Peyer's patch (tissue), 4 donors: ENCODE measurements at regions not wholly inside any gene's neighbourhood (a gene's known extent, or its start where the extent isn't known, plus 50 kb on each side); places are given as distances from the start of the nearest gene placed in this dataset.

ENCODE experiments used
- POLR2A ChIP-seq, 2 donors: fragments of 450-650 bp; IDR thresholded peaks; one replicate each; pipeline ENCODE4 v1.5.1; 2017; ENCODE audit warnings: antibody characterized with exemption in 2 of 2, mild to moderate bottlenecking in 2 of 2, moderate library complexity in 2 of 2
- TF ChIP-seq, protein P1 (sequence below), 6 experiments: fragments of 450-650 bp in 4 of 6; fragments of 200-600 bp in 2 of 6; sonication (generic) in 1 of 6; IDR thresholded peaks; one replicate each; pipeline ENCODE4 v1.5.1; 2017 to 2019; ENCODE audit warnings: antibody characterized with exemption in 6 of 6, mild to moderate bottlenecking in 3 of 6, moderate library complexity in 1 of 6

DNA sequence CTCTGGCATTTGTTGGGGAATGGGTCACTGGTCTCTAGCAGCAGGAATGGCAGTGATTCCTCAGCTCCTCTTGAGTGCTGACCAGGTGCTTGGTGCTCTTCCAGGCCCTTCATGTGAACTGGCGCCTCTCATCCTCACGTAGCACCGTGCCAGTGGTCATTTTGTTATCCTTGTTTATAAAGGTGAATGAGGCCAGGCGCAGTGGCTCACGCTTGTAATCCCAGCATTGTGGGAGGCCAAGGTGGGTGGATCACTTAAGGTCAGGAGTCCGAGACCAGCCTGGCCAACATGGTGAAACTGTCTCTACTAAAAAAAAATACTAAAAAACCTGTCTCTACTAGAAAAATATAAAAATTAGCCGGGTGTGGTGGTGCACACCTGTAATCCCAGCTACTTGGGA is 301.3 kb downstream of the QKI start:
- TF ChIP-seq, protein P1, sequence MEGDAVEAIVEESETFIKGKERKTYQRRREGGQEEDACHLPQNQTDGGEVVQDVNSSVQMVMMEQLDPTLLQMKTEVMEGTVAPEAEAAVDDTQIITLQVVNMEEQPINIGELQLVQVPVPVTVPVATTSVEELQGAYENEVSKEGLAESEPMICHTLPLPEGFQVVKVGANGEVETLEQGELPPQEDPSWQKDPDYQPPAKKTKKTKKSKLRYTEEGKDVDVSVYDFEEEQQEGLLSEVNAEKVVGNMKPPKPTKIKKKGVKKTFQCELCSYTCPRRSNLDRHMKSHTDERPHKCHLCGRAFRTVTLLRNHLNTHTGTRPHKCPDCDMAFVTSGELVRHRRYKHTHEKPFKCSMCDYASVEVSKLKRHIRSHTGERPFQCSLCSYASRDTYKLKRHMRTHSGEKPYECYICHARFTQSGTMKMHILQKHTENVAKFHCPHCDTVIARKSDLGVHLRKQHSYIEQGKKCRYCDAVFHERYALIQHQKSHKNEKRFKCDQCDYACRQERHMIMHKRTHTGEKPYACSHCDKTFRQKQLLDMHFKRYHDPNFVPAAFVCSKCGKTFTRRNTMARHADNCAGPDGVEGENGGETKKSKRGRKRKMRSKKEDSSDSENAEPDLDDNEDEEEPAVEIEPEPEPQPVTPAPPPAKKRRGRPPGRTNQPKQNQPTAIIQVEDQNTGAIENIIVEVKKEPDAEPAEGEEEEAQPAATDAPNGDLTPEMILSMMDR (IDR thresholded peaks at IDR 0.05), result no peak
- TF ChIP-seq POLR2A (IDR thresholded peaks at IDR 0.05), result no peak
